HepG2 (cell line): ENCODE measurements at regions not wholly inside any gene's neighbourhood (a gene's known extent, or its start where the extent isn't known, plus 50 kb on each side); places are given as distances from the start of the nearest gene placed in this dataset.

Experiments
- CTCF ChIP-seq: sonication (generic); formaldehyde crosslinking; IDR thresholded peaks from 2 replicates; pipeline ENCODE4 v1.5.0; 2020; ENCODE audit warnings: mild to moderate bottlenecking, missing genetic modification reagents, moderate library complexity
- KDM1A ChIP-seq: IDR thresholded peaks from 2 replicates; pipeline ENCODE4 v1.6.1; 2016; ENCODE audit warnings: missing compliant biosample characterization
- KDM5A ChIP-seq: fragments of 200-600 bp; sonication (generic); IDR thresholded peaks from 2 replicates; pipeline ENCODE4 v1.7.0; 2018; ENCODE audit warnings: antibody characterized with exemption, mild to moderate bottlenecking, low read length, borderline replicate concordance
- POLR2AphosphoS5 ChIP-seq: IDR thresholded peaks from 2 replicates; pipeline ENCODE4 v1.6.1; 2012; ENCODE audit warnings: low read depth, low read length
- REPIN1 ChIP-seq: sonication (generic); formaldehyde crosslinking; IDR thresholded peaks from 2 replicates; pipeline ENCODE4 v1.8.0; 2022; ENCODE audit warnings: missing genetic modification reagents, low read depth, mild to moderate bottlenecking, borderline replicate concordance
- SIX1 ChIP-seq: sonication (generic); formaldehyde crosslinking; IDR thresholded peaks from 2 replicates; pipeline ENCODE4 v1.4.0; 2020; ENCODE audit warnings: missing genetic modification reagents, borderline replicate concordance
- TRIM24 ChIP-seq: sonication (generic); formaldehyde crosslinking; IDR thresholded peaks from 2 replicates; pipeline ENCODE4 v1.8.0; 2022; ENCODE audit warnings: mild to moderate bottlenecking, missing genetic modification reagents
- USF2 ChIP-seq, 2 experiments: sonication (generic) in 1 of 2; formaldehyde crosslinking in 1 of 2; IDR thresholded peaks; 2 replicates each; pipeline versions ENCODE4 v1.5.1 to v1.6.1; 2011 to 2020; ENCODE audit warnings: borderline replicate concordance in 1 of 2, low read depth in 1 of 2, low read length in 1 of 2, mild to moderate bottlenecking in 1 of 2, missing genetic modification reagents in 1 of 2, moderate library complexity in 1 of 2
- ZNF646 ChIP-seq: sonication (generic); formaldehyde crosslinking; IDR thresholded peaks from 2 replicates; pipeline ENCODE4 v1.9.0; 2021; ENCODE audit warnings: mild to moderate bottlenecking, missing genetic modification reagents
- ZNF737 ChIP-seq: sonication (generic); formaldehyde crosslinking; IDR thresholded peaks from 2 replicates; pipeline ENCODE4 v1.5.0; 2020; ENCODE audit warnings: missing genetic modification reagents, mild to moderate bottlenecking, borderline replicate concordance
- ZNF766 ChIP-seq: sonication (generic); formaldehyde crosslinking; IDR thresholded peaks from 2 replicates; pipeline ENCODE4 v1.5.0; 2020; ENCODE audit warnings: missing genetic modification reagents, borderline replicate concordance
- ZNF790 ChIP-seq: sonication (generic); formaldehyde crosslinking; IDR thresholded peaks from 2 replicates; pipeline ENCODE4 v1.8.0; 2022; ENCODE audit warnings: missing genetic modification reagents, mild to moderate bottlenecking, borderline replicate concordance
- ZNF816 ChIP-seq: sonication (generic); formaldehyde crosslinking; IDR thresholded peaks from 2 replicates; pipeline ENCODE4 v1.8.0; 2022; ENCODE audit warnings: missing genetic modification reagents, mild to moderate bottlenecking, borderline replicate concordance

- TF ChIP-seq KDM5A: no peak
- TF ChIP-seq TRIM24 (CRISPR knock-in tag): no peak
- no peak for TF ChIP-seq ZNF766
- no peak for TF ChIP-seq CTCF (CRISPR knock-in tag)
- TF ChIP-seq SIX1 (CRISPR knock-in tag): no peak
- TF ChIP-seq KDM1A (CRISPR knock-in tag): no peak
- no peak for TF ChIP-seq ZNF790 (CRISPR knock-in tag)
- TF ChIP-seq ZNF737 (CRISPR knock-in tag): no peak
- TF ChIP-seq USF2 (IDR thresholded peaks at IDR 0.05; ENCODE audit: low read depth, low read length): no peak
- TF ChIP-seq USF2 (CRISPR knock-in tag; IDR thresholded peaks at IDR 0.05; ENCODE audit: borderline replicate concordance): no peak
- TF ChIP-seq REPIN1 (CRISPR knock-in tag): no peak
- no peak for TF ChIP-seq ZNF646
- TF ChIP-seq ZNF816 (CRISPR knock-in tag): no peak
- no peak for TF ChIP-seq POLR2AphosphoS5
Observed at GRCh38 chr3:143188881-143189280, 69.3 kb downstream of the CHST2 start.
